HG02763 (cell line): ENCODE measurements at regions not wholly inside any gene's neighbourhood (a gene's known extent, or its start where the extent isn't known, plus 50 kb on each side); places are given as distances from the start of the nearest gene placed in this dataset.
A peak's percentile ranks its signal among the peaks of the same experiment; 100 is the strongest.

Experiments
- ATAC-seq: cut with Tn5 transposase; IDR thresholded peaks from one replicate; pipeline ENCODE4 v1.9.1; 2021; ENCODE audit warnings: mild to moderate bottlenecking, moderate library complexity; ENCODE audit not compliant: unreplicated experiment

DNA sequence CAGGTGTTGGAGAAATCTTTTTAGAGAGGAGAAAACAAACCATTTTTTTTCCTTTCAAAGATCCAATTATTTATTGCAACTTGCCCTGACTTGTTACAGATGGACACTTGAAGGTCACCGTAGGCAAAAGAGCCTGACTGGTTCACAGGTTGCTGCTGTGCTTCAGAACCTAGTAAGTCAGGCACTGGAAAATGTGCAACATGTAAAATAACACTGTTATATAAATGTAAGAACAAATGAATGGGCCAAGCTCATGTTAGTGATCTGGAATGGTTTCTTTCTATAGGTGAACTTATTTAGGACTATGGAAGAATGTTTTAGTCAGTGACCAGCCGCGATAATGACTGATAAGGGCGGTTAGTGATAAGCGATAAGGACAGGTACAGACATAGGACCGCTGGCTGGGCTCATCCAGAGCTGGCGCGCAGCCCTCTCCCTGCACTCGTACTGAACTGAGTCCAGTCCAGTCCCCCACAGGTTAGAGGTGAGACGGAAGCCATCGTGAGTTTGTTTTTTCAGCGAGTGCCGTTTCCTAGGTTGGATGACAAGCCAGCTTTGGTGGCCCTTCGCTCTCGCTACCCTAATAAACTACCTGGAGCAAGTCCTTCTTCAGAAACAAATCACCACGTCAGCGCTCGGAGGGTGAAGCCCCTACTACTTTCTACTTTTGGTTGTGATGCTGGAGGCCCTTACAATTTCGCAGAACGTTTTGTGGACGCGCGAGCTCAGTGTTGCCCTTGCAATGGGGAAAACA lies 94.4 kb upstream of the PRDM1 start:
- ATAC-seq, result peak; percentile 26

DNA sequence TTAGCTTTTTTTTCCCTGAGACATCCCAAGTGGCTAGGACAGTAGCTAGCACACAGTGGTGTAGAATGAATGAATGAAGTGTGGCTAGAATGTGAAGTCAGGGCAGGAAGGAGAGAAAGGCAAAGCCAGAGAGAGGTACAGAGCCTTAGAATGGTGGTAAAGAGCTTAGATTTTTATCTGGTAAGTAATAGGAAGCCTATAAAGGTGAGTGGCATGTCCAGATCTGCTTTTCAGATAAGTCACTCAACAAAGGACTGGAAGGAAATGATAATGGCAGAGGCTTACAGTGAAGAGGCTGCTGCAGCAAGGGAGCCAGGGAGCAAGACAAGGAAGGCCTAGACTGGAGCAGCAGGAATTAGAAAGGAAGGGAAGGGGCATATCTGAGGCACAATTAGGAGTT lies 96.0 kb upstream of the PRDM1 start:
- ATAC-seq, result no peak

GRCh38 chr6:105988812-105989577 lies 97.1 kb upstream of the PRDM1 start:
- no peak for ATAC-seq

DNA sequence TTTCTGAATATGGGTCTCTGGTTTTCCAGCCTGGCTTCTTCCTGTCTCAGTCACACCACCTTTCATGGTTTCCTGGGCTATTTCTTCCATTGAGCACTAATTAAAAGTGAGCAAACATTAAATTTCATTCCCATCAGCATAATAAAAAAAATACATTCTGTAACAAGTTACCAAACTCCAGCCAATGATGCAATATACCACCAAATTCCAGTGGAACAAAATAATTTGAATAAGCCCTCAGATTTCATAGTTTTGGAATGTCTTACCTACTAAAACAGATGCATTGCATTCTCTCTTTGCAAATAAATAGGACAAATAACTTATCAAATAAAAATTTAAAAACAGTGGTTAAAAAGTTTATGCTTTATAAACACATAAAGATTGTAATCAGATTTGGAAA lies 97.8 kb upstream of the PRDM1 start:
- ATAC-seq, result no peak

DNA sequence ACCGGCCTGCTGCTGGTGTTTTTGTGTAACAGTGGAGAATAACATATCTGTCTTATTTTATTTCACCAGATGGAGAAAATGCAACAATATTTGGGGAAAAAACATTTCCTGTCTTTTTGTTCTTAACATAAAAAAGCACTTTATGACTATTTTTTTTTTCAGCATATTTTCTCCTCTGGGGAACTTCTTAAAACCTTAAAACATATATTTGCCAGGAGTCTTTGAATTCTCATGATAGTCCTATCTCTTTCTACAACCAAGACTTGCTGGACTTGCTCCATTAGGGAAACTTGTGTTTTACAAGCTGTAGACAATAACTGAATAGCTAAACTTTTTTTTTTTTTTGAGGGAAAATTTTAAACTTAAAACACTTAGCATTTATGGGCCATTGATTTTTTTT lies 98.6 kb upstream of the PRDM1 start:
- no peak for ATAC-seq

GRCh38 chr6:105986998-105987397 lies 99.1 kb upstream of the PRDM1 start:
- no peak for ATAC-seq

DNA sequence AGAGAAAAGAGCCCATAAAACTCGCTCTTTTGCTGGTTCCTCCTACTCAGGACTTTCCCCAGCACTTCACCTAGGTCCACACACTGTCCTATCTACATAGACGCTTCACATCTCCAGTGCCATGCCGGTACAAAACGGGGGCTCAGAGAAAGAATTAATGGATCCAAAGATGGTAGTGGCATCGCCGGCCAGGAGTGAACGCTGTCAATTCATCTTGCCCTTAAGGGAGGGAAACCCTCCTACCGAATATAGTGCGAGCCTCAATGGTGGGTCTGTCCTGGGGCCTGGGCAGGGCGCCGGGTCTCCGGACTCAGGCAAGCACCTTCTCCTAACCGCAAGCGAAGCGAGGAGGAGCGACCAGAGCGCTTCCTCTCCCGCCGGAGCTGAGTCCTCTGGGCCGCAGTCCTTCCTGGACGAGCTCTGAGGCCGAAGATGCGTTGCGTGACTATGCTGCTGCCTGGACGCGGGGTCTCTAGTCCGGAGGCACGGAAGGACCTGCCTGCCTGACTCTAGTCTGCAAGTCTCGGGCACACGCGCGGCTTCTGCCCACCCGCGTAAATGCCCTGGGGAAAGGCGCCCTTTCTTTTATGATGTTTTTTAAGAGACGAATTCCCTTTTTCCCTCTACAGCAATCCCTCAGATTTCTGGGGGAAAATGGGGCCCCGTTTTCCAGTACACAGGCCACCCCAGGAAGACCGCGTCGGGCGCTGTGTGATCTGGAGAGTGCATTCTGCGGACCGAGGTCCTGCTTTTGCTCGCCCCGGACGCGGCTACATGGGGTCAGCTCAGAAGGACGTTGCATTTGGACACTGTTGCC lies 100.1 kb upstream of the PRDM1 start:
- no peak for ATAC-seq

DNA sequence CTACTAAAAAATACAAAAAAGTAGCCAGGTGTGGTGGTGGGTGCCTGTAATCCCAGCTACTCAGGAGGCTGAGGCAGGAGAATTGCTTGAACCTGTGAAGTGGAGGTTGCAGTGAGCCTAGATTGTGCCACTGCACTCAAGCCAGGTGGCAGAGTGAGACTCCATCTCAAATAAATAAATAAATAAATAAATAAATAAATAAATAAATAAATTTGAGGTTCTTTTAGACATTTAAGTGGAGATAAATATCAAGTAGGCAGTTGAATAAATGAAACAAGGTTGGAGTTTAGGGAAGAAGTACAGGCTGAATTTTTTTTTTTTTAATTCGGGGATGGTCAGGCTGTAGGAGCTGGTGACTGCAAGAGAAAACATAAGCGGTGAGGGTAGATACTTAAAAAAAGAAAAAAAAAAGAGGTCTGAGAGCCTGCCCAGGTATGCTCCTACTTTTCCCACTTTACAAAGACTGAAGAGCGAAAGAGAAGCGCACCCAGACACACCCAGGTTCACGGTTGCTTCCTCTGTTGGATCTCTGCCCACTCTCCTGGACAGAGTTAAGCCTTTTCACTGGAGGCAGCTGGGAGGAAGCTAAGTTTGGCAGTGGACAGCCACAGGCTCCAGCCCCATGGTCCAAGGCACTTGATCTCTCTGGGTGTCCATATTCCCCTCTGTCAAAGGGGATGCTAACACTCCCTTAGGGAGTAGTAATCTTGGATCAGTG lies 100.9 kb upstream of the PRDM1 start:
- no peak for ATAC-seq

- no peak for ATAC-seq
Observed at GRCh38 chr6:105983763-105984162, 102.4 kb upstream of the PRDM1 start.

- ATAC-seq, result no peak
Observed at GRCh38 chr6:105982761-105983540, 103.2 kb upstream of the PRDM1 start.

- no peak for ATAC-seq
Observed at GRCh38 chr6:105981888-105982358, 104.2 kb upstream of the PRDM1 start.

DNA sequence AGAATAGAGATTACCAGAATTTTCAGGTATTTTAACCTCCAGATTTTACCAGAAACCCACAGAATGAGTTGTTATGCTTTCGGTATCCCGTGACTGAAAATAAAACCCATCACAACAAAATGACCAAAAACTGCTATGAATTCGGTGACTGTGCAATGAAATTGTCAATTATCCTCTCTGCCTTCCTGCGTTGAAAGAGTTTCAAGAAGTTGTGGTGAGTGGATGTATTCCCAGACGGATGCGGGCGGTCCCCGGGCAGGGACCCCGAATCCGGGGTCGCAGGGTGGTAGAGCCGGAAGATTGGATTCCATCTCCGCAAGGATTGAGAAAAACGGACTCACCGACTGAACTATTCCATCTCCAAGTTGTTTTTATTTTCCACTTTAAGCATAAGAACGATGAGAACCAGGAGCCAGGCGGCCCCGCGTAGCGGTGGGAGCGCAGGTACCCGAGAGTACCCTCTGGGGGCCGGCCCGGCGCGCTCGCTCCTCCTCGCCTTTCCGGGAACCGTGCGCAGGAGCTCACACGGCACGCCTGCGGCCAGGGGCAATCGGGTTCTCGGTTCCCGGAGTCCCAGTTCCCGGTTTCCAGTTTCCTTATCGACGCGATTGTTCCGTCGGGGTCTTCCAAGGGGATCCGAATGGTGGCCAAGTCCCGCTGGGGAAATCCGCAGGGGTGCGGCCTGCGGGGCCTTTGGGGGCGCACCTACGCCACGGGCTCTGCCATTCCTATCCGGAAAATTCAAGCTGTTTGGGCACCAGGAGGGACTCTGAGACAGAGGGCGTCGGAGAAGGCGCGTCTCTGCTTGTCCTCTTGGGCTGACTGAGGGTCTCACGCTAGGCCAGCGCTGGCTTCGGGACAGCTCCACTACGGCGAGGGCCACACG lies 104.9 kb upstream of the PRDM1 start:
- no peak for ATAC-seq

- no peak for ATAC-seq
Observed at GRCh38 chr6:105978974-105979373, 107.2 kb upstream of the PRDM1 start.

- no peak for ATAC-seq
Observed at GRCh38 chr6:105977934-105978504, 108.1 kb upstream of the PRDM1 start.

DNA sequence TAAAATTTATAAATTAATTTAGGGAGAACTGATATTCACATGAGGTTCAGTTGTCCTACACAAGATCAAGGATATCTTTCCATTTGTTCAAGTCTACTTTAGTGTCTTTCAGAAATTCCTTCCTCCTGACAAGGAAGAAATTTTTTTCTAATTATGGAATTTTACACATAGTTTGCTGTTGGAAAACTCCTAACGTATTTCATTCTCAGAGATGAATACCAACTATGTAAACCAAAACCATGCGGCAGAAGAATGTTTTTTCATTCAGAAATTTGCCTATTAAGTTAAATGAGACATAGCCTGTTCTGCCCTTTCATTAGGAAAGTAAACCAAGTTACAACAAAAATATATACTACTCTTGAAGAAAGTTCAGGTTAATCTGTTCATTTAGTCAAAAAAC lies 111.2 kb upstream of the PRDM1 start:
- ATAC-seq, result no peak

GRCh38 chr6:105972440-105972839 lies 113.7 kb upstream of the PRDM1 start:
- ATAC-seq, result no peak

GRCh38 chr6:105968603-105969333 lies 117.4 kb upstream of the PRDM1 start:
- no peak for ATAC-seq
